Neural cell (in vitro differentiated cells): ENCODE measurements at regions not wholly inside any gene's neighbourhood (a gene's known extent, or its start where the extent isn't known, plus 50 kb on each side); places are given as distances from the start of the nearest gene placed in this dataset.

Experiments
- H2AFZ ChIP-seq: fragments of 200-600, 300-800 bp; sonication (generic), shearing (Covaris generic); 2 replicates; pipeline ENCODE4 v1.6.0; 2014; ENCODE audit warnings: low read depth, mild to moderate bottlenecking, antibody characterized with exemption, low read length, moderate library complexity
- H3F3A ChIP-seq: fragments of 200-600 bp; shearing (Covaris generic); 2 replicates; pipeline ENCODE4 v1.6.1; 2016; ENCODE audit warnings: mild to moderate bottlenecking, moderate library complexity, mixed read lengths, antibody characterized with exemption, low read length; ENCODE audit not compliant: insufficient read depth, poor library complexity, severe bottlenecking
- H3K27ac ChIP-seq: fragments of 200-600, 300-800 bp; sonication (generic), shearing (Covaris generic); 2 replicates; pipeline ENCODE4 v1.5.1; 2014; ENCODE audit warnings: mild to moderate bottlenecking, low read length, moderate library complexity
- H3K27me3 ChIP-seq: fragments of 300-800, 200-600 bp; sonication (generic), shearing (Covaris generic); 2 replicates; pipeline ENCODE4 v1.6.0; 2014; ENCODE audit warnings: mild to moderate bottlenecking, low read depth, low read length, moderate library complexity; ENCODE audit not compliant: insufficient read depth
- H3K36me3 ChIP-seq: fragments of 300-800, 200-600 bp; sonication (generic), shearing (Covaris generic); 2 replicates; pipeline ENCODE4 v1.5.1; 2014; ENCODE audit warnings: mild to moderate bottlenecking, antibody characterized with exemption, low read length, moderate library complexity; ENCODE audit not compliant: insufficient read depth
- H3K4me2 ChIP-seq: fragments of 300-800, 200-600 bp; sonication (generic), shearing (Covaris generic); 2 replicates; pipeline ENCODE4 v1.6.0; 2014; ENCODE audit warnings: mild to moderate bottlenecking, low read length
- H3K4me3 ChIP-seq: fragments of 300-800, 200-600 bp; sonication (generic), shearing (Covaris generic); 2 replicates; pipeline ENCODE4 v1.5.1; 2014; ENCODE audit warnings: mild to moderate bottlenecking, low read length, moderate library complexity
- H3K79me2 ChIP-seq: fragments of 200-600 bp; shearing (Covaris generic); replicated peaks from 2 replicates; pipeline ENCODE4 v1.6.0; 2014; ENCODE audit warnings: mild to moderate bottlenecking, low read length, moderate library complexity; ENCODE audit not compliant: insufficient read depth
- H3K9ac ChIP-seq: fragments of 300-800, 200-600 bp; sonication (generic), shearing (Covaris generic); 2 replicates; pipeline ENCODE4 v1.6.1; 2016; ENCODE audit warnings: mild to moderate bottlenecking, low read length, mixed read lengths
- H3K9me2 ChIP-seq: fragments of 200-600 bp; shearing (Covaris generic); 2 replicates; pipeline ENCODE4 v1.6.1; 2016; ENCODE audit warnings: mild to moderate bottlenecking, low read length, mixed read lengths; ENCODE audit not compliant: insufficient read depth
- H3K9me3 ChIP-seq: fragments of 200-600, 300-800 bp; sonication (generic), shearing (Covaris generic); 2 replicates; pipeline ENCODE4 v1.6.1; 2016; ENCODE audit warnings: mild to moderate bottlenecking, mixed run types, low read length, moderate library complexity, mixed read lengths
- H4K20me1 ChIP-seq: fragments of 200-600 bp; shearing (Covaris generic); 2 replicates; pipeline ENCODE4 v1.6.1; 2016; ENCODE audit warnings: mild to moderate bottlenecking, mixed run types; ENCODE audit not compliant: insufficient read depth
- EP300 ChIP-seq: fragments of 450-650 bp; conservative IDR thresholded peaks from 2 replicates; pipeline ENCODE4 v1.6.1; 2014; ENCODE audit warnings: antibody characterized with exemption, mild to moderate bottlenecking, moderate library complexity; ENCODE audit not compliant: poor library complexity, severe bottlenecking
- EZH2 ChIP-seq: fragments of 200-600, 300-800 bp; shearing (Covaris generic), sonication (generic); IDR thresholded peaks from 2 replicates; pipeline ENCODE4 v1.6.1; 2014; ENCODE audit warnings: antibody characterized with exemption, low read length, borderline replicate concordance, mild to moderate bottlenecking; ENCODE audit not compliant: insufficient read depth, poor library complexity, severe bottlenecking
- MXI1 ChIP-seq: fragments of 450-650 bp; conservative IDR thresholded peaks from 2 replicates; pipeline ENCODE4 v1.6.1; 2014; ENCODE audit warnings: antibody characterized with exemption, mild to moderate bottlenecking; ENCODE audit not compliant: poor library complexity, severe bottlenecking
- POLR2AphosphoS5 ChIP-seq: IDR thresholded peaks from 2 replicates; pipeline ENCODE4 v1.6.1; 2012
- RAD21 ChIP-seq: fragments of 450-650 bp; conservative IDR thresholded peaks from 2 replicates; pipeline ENCODE4 v1.6.1; 2014; ENCODE audit warnings: antibody characterized with exemption, mild to moderate bottlenecking, moderate library complexity
- TAF1 ChIP-seq: IDR thresholded peaks from 2 replicates; pipeline ENCODE4 v1.6.1; 2012; ENCODE audit warnings: low read depth
- TF ChIP-seq, protein P1 (sequence below): fragments of 450-650 bp; IDR thresholded peaks from 2 replicates; pipeline ENCODE4 v1.5.1; 2014; ENCODE audit warnings: antibody characterized with exemption, mild to moderate bottlenecking, moderate library complexity; ENCODE audit not compliant: poor library complexity, severe bottlenecking
- TF ChIP-seq, protein P2 (sequence below): IDR thresholded peaks from 2 replicates; pipeline ENCODE4 v1.6.1; 2012; ENCODE audit warnings: borderline replicate concordance

DNA sequence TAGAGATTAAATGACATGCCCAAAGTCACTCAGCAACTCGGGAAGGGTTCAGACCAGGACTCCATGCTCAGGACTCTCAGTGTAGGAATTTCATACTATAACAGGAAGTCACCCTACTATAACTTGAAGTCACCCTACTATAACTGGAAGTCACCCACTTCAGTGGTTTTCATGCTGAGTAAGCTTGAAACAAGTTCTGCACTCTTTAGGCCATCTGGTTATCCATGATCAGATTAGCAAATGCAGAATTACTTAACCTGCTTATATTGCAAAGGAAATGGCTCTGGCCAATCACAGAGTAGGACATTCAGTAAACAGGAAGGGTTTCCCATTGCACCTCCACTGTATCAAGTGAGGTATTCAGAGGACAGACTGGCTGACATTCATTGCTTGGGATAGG is 1240.4 kb downstream of the GATA3 start:
- H4K20me1 ChIP-seq: no peaks in the 10 kb centered on the region
- H3K4me2 ChIP-seq: no peak overlapping the region
- H3K9me2 ChIP-seq: no peaks in the 10 kb centered on the region
- no peak overlapping the region for H3K4me3 ChIP-seq
- H3K9me3 ChIP-seq: no peaks in the 10 kb centered on the region
- no peak overlapping the region for H3K27ac ChIP-seq
- H3K27me3 ChIP-seq: no peaks in the 10 kb centered on the region
- no peaks in the 10 kb centered on the region for H3K36me3 ChIP-seq
- H3K79me2 ChIP-seq: no peaks in the 10 kb centered on the region
- H3K9ac ChIP-seq: no peak overlapping the region
- H2AFZ ChIP-seq: no peak overlapping the region
- TF ChIP-seq TAF1 (no peak), RAD21 (no peak), EZH2 (no peak)
- TF ChIP-seq, protein P1, sequence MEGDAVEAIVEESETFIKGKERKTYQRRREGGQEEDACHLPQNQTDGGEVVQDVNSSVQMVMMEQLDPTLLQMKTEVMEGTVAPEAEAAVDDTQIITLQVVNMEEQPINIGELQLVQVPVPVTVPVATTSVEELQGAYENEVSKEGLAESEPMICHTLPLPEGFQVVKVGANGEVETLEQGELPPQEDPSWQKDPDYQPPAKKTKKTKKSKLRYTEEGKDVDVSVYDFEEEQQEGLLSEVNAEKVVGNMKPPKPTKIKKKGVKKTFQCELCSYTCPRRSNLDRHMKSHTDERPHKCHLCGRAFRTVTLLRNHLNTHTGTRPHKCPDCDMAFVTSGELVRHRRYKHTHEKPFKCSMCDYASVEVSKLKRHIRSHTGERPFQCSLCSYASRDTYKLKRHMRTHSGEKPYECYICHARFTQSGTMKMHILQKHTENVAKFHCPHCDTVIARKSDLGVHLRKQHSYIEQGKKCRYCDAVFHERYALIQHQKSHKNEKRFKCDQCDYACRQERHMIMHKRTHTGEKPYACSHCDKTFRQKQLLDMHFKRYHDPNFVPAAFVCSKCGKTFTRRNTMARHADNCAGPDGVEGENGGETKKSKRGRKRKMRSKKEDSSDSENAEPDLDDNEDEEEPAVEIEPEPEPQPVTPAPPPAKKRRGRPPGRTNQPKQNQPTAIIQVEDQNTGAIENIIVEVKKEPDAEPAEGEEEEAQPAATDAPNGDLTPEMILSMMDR: no peak
- H3F3A ChIP-seq: no peaks in the 10 kb centered on the region

DNA sequence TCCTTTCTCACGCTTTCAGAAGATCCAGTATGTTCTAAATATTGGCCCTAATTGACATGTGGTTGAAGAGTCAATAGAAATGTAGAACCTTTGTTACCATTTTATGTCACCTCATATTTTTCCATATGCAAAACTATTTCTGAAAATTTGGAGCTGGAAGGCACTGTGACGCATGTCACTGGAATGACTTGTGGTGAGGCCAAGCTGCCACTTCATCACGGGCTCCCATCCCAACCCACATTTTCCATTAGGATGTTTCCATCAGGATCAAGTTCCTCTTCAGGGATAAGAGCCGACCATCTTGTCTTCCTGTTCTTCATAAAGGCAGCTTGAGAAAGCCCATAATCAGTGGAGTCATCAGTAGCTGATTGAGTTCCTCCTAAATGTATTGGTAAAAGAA is 1241.7 kb downstream of the GATA3 start:
- Histone ChIP-seq H3K9ac (no peak overlapping the region), H3F3A (no peaks in the 10 kb centered on the region), H3K27me3 (no peaks in the 10 kb centered on the region), H3K4me2 (no peak overlapping the region), H3K4me3 (no peak overlapping the region), H3K27ac (no peak overlapping the region), H4K20me1 (no peaks in the 10 kb centered on the region), H3K36me3 (no peaks in the 10 kb centered on the region), H2AFZ (no peak overlapping the region), H3K79me2 (no peaks in the 10 kb centered on the region), H3K9me3 (no peaks in the 10 kb centered on the region), H3K9me2 (no peaks in the 10 kb centered on the region)
- TF ChIP-seq, protein P1: no peak
- TF ChIP-seq, protein P2, sequence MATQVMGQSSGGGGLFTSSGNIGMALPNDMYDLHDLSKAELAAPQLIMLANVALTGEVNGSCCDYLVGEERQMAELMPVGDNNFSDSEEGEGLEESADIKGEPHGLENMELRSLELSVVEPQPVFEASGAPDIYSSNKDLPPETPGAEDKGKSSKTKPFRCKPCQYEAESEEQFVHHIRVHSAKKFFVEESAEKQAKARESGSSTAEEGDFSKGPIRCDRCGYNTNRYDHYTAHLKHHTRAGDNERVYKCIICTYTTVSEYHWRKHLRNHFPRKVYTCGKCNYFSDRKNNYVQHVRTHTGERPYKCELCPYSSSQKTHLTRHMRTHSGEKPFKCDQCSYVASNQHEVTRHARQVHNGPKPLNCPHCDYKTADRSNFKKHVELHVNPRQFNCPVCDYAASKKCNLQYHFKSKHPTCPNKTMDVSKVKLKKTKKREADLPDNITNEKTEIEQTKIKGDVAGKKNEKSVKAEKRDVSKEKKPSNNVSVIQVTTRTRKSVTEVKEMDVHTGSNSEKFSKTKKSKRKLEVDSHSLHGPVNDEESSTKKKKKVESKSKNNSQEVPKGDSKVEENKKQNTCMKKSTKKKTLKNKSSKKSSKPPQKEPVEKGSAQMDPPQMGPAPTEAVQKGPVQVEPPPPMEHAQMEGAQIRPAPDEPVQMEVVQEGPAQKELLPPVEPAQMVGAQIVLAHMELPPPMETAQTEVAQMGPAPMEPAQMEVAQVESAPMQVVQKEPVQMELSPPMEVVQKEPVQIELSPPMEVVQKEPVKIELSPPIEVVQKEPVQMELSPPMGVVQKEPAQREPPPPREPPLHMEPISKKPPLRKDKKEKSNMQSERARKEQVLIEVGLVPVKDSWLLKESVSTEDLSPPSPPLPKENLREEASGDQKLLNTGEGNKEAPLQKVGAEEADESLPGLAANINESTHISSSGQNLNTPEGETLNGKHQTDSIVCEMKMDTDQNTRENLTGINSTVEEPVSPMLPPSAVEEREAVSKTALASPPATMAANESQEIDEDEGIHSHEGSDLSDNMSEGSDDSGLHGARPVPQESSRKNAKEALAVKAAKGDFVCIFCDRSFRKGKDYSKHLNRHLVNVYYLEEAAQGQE: no peak
- no peak for TF ChIP-seq RAD21

DNA sequence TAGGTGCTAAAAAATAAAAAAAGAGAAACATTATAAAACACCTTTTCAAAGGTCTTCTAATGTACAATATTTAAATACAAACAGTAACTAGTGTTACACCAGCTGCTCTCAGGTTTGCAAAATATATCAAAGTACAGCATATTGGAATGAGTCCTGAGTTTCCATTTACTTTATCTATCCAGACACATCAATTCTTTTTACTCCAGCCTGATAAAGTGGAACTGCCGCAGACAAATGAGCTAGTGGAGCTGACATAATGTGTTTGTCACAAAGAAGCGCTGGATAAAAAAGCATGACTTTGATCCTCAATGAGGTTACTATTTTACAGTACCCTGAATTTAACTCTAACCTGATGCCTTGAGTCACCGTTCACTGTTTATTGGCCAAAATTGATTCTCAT is 1243.1 kb downstream of the GATA3 start:
- Histone ChIP-seq H3F3A (no peaks in the 10 kb centered on the region), H3K9me3 (no peaks in the 10 kb centered on the region), H4K20me1 (no peaks in the 10 kb centered on the region), H3K27me3 (no peaks in the 10 kb centered on the region), H3K9me2 (no peaks in the 10 kb centered on the region), H2AFZ (no peak overlapping the region), H3K27ac (no peak overlapping the region), H3K79me2 (no peaks in the 10 kb centered on the region), H3K4me2 (no peak overlapping the region), H3K9ac (no peak overlapping the region), H3K36me3 (no peaks in the 10 kb centered on the region), H3K4me3 (no peak overlapping the region)
- TF ChIP-seq EZH2 (no peak), POLR2AphosphoS5 (no peak), EP300 (no peak), RAD21 (no peak), TAF1 (no peak), MXI1 (no peak)
- TF ChIP-seq, protein P1: no peak
- TF ChIP-seq, protein P2: no peak
